Upper lobe of left lung (tissue), 6 donors: ENCODE measurements at regions not wholly inside any gene's neighbourhood (a gene's known extent, or its start where the extent isn't known, plus 50 kb on each side); places are given as distances from the start of the nearest gene placed in this dataset.

Experiments
- ATAC-seq, 2 donors: fragments of 200-7000 bp; cut with Tn5 transposase; one replicate each; pipeline ENCODE4 v1.9.1; 2022; ENCODE audit warnings: mild to moderate bottlenecking in 2 of 2, moderate library complexity in 2 of 2; ENCODE audit not compliant: low FRiP score in 2 of 2
- DNase-seq, 2 donors: peaks; one replicate each; pipeline ENCODE4 v3.0.0-alpha.2; 2019 to 2020
- H3K27ac ChIP-seq, 4 donors: fragments of 200-600 bp; sonication (generic); one replicate each; pipeline ENCODE4 v1.5.1; 2016 to 2019
- H3K27me3 ChIP-seq, 4 donors: fragments of 200-600 bp; sonication (generic); one replicate each; pipeline ENCODE4 v1.5.1; 2017 to 2019
- H3K36me3 ChIP-seq, 4 donors: fragments of 200-600 bp; sonication (generic); one replicate each; pipeline ENCODE4 v1.5.1; 2016 to 2019
- H3K4me1 ChIP-seq, 4 donors: fragments of 200-600 bp; sonication (generic); one replicate each; pipeline ENCODE4 v1.5.1; 2018 to 2019
- H3K4me3 ChIP-seq, 4 donors: fragments of 200-600 bp; sonication (generic); one replicate each; pipeline ENCODE4 v1.5.1; 2017 to 2019; ENCODE audit warnings: mild to moderate bottlenecking in 2 of 4, moderate library complexity in 1 of 4
- H3K9me3 ChIP-seq, 4 donors: fragments of 200-600 bp; sonication (generic); one replicate each; pipeline ENCODE4 v1.5.1; 2018 to 2019
- CTCF ChIP-seq, 6 experiments: fragments of 450-650 bp in 4 of 6; fragments of 200-600 bp in 2 of 6; sonication (generic) in 2 of 6; IDR thresholded peaks; one replicate each; pipeline ENCODE4 v1.5.1; 2016 to 2019; ENCODE audit warnings: antibody characterized with exemption in 6 of 6
- EP300 ChIP-seq, 4 donors: sonication (generic); formaldehyde crosslinking; IDR thresholded peaks; one replicate each; pipeline ENCODE4 v1.5.1; 2017; ENCODE audit warnings: antibody characterized with exemption in 4 of 4, control low read depth in 2 of 4
- POLR2A ChIP-seq, 4 donors: fragments of 450-650 bp; IDR thresholded peaks; one replicate each; pipeline ENCODE4 v1.5.1; 2016 to 2017; ENCODE audit warnings: antibody characterized with exemption in 4 of 4, mild to moderate bottlenecking in 2 of 4
- POLR2AphosphoS5 ChIP-seq, 2 donors: sonication (generic); formaldehyde crosslinking; IDR thresholded peaks; one replicate each; pipeline ENCODE4 v1.5.1; 2017; ENCODE audit warnings: antibody characterized with exemption in 2 of 2
- WGBS, 2 donors: methylation state at CpG; one replicate each; pipeline ENCODE4 v1.1.5; 2017 to 2018; 5-methylcytosine and 5-hydroxymethylcytosine counted together
- donor health status: DM: no; HTN: no; CAD: no; lungs with moderate emphysema.
- donor health status: DM: no; HTN: yes; CAD: no; lungs with severe emphysema.

GRCh38 chr15:70199124-70199482, 101.4 kb upstream of the TLE3 start:
- ATAC-seq: no peak
- no peak for TF ChIP-seq CTCF (IDR thresholded peaks at IDR 0.05)
- no peak for TF ChIP-seq POLR2A (IDR thresholded peaks at IDR 0.05)
- TF ChIP-seq POLR2AphosphoS5 (IDR thresholded peaks at IDR 0.05): no peak
- no peak for TF ChIP-seq EP300 (IDR thresholded peaks at IDR 0.05)
- Histone ChIP-seq H3K36me3 (no peaks in the 10 kb centered on the region), H3K4me3 (no peak overlapping the region), H3K27ac (no peak overlapping the region), H3K4me1 (peaks cover 10 to 16% (median 13%) of the 10 kb centered on the region in 4 donors), H3K27me3 (no peaks in the 10 kb centered on the region), H3K9me3 (no peaks in the 10 kb centered on the region)
- WGBS, 2 donors: 81 to 92% methylated on average over 2 to 4 of the region's 4 CpGs
- DNase-seq: no peak

- WGBS, 2 donors: 70 to 95% methylated on average over 6 of the region's 6 CpGs
- peaks cover 10 to 16% (median 13%) of the 10 kb centered on the region in 4 donors for H3K4me1 ChIP-seq
- DNase-seq: no peak
- H3K4me3 ChIP-seq: no peak overlapping the region
- H3K9me3 ChIP-seq: no peaks in the 10 kb centered on the region
- H3K27me3 ChIP-seq: no peaks in the 10 kb centered on the region
- H3K27ac ChIP-seq: no peak overlapping the region
- ATAC-seq: no peak
- H3K36me3 ChIP-seq: no peaks in the 10 kb centered on the region
- no peak for TF ChIP-seq POLR2AphosphoS5 (IDR thresholded peaks at IDR 0.05)
- TF ChIP-seq EP300 (IDR thresholded peaks at IDR 0.05): no peak
- no peak for TF ChIP-seq CTCF (IDR thresholded peaks at IDR 0.05)
- no peak for TF ChIP-seq POLR2A (IDR thresholded peaks at IDR 0.05)
Measured at GRCh38 chr15:70198441-70199123, 100.9 kb upstream of the TLE3 start.

GRCh38 chr15:70197945-70198361, 100.2 kb upstream of the TLE3 start:
- ATAC-seq (no peak), DNase-seq (peak in 1 of 2 donors; percentile 32)
- Histone ChIP-seq H3K36me3 (no peaks in the 10 kb centered on the region), H3K4me1 (peaks cover 10 to 16% (median 13%) of the 10 kb centered on the region in 4 donors), H3K9me3 (no peaks in the 10 kb centered on the region), H3K27ac (no peak overlapping the region), H3K4me3 (no peak overlapping the region), H3K27me3 (no peaks in the 10 kb centered on the region)
- WGBS, 2 donors: 83 to 96% methylated on average over 4 to 9 of the region's 9 CpGs
- no peak for TF ChIP-seq CTCF (IDR thresholded peaks at IDR 0.05)
- TF ChIP-seq EP300 (IDR thresholded peaks at IDR 0.05): no peak
- no peak for TF ChIP-seq POLR2AphosphoS5 (IDR thresholded peaks at IDR 0.05)
- no peak for TF ChIP-seq POLR2A (IDR thresholded peaks at IDR 0.05)

GRCh38 chr15:70197318-70197944, 99.7 kb upstream of the TLE3 start:
- Histone ChIP-seq H3K27me3 (no peaks in the 10 kb centered on the region), H3K9me3 (no peaks in the 10 kb centered on the region), H3K27ac (no peak overlapping the region), H3K4me1 (peaks cover 10 to 16% (median 13%) of the 10 kb centered on the region in 4 donors), H3K36me3 (no peaks in the 10 kb centered on the region), H3K4me3 (no peak overlapping the region)
- 92 to 94% methylated on average over 8 to 10 of the region's 10 CpGs for WGBS, 2 donors
- ATAC-seq: no peak
- TF ChIP-seq POLR2A (IDR thresholded peaks at IDR 0.05): no peak
- no peak for TF ChIP-seq POLR2AphosphoS5 (IDR thresholded peaks at IDR 0.05)
- no peak for TF ChIP-seq EP300 (IDR thresholded peaks at IDR 0.05)
- no peak for DNase-seq

GRCh38 chr15:70196372-70197316, 98.9 kb upstream of the TLE3 start:
- TF ChIP-seq POLR2AphosphoS5 (IDR thresholded peaks at IDR 0.05) (peak in 1 of 2 donors; percentile 5), POLR2A (IDR thresholded peaks at IDR 0.05) (no peak)
- H3K27me3 ChIP-seq: no peaks in the 10 kb centered on the region
- DNase-seq (peak; percentile 52 to 68), ATAC-seq (peak in 1 of 2 donors; percentile 56)
- peaks cover 10 to 16% (median 13%) of the 10 kb centered on the region in 4 donors for H3K4me1 ChIP-seq
- H3K4me3 ChIP-seq: no peak overlapping the region
- 42 to 50% methylated on average over 14 to 20 of the region's 21 CpGs for WGBS, 2 donors
- H3K27ac ChIP-seq: peak overlapping the region in 1 of 4 donors; percentile 40
- no peaks in the 10 kb centered on the region for H3K36me3 ChIP-seq
- H3K9me3 ChIP-seq: peaks cover 0 to 2% (median 0%) of the 10 kb centered on the region in 4 donors
